Activated naive CD8-positive, alpha-beta T cell treated with anti-CD3 and anti-CD28 coated beads, Interleukin-2, amount 50 U/mL, for 24 hours (primary cell): ENCODE measurements at regions not wholly inside any gene's neighbourhood (a gene's known extent, or its start where the extent isn't known, plus 50 kb on each side); places are given as distances from the start of the nearest gene placed in this dataset.
"Not testable (repeated sequence)": the region's sequence is repeated elsewhere in the genome, so short reads cannot be mapped to it uniquely, and the experiment has no call there.

Experiments used
- ATAC-seq: fragments of 150-1000 bp; cut with Tn5 transposase; one replicate; pipeline ENCODE4 v1.10.0; 2021
- DNase-seq: peaks from one replicate; pipeline ENCODE4 v3.0.0; 2021
- H3K27ac Mint-ChIP-seq: one replicate; pipeline ENCODE4 v1.8.0; 2021; ENCODE audit warnings: mild to moderate bottlenecking, mixed read lengths
- H3K27me3 Mint-ChIP-seq: one replicate; pipeline ENCODE4 v1.8.0; 2021; ENCODE audit warnings: mixed read lengths
- H3K36me3 Mint-ChIP-seq: one replicate; pipeline ENCODE4 v1.8.0; 2021; ENCODE audit warnings: low read depth, mixed read lengths
- H3K4me1 Mint-ChIP-seq: one replicate; pipeline ENCODE4 v1.8.0; 2021; ENCODE audit warnings: mixed read lengths
- H3K4me3 Mint-ChIP-seq: one replicate; pipeline ENCODE4 v1.8.0; 2021; ENCODE audit warnings: mild to moderate bottlenecking, moderate library complexity, mixed read lengths
- H3K9me3 Mint-ChIP-seq: one replicate; pipeline ENCODE4 v1.8.0; 2021; ENCODE audit warnings: mixed read lengths

DNA sequence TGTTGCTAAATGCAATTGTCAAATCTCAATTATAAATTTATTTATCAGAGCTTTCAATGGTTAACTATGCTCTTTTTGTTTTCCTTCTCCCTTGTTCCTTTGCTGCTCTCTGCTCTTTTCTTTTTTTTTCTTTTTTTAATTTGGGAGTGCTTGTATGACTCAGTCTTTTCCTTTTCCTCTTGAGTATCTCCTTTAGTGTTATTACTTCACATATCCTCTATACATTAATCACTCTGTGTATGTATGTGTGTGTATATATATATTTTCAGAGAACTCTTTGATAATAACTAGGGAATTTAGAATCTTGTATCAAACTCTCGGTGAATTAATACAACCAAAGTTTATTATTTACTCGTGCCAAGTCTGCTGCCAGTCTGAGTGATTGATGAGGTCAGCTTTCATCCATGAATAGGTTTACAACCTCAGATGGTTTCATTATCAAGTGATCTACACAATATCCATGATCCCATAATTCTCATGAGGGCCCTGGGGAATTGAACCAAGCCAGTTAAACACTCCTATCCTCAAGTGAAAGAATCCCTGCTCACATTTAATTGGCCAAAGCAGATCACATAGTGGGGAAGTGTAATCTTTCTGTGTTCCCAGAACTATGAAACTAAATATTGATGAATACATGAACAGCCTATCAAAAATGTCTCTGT is 743.4 kb upstream of the CNTN5 start:
- Mint-ChIP-seq H3K4me3 (no peak overlapping the region), H3K9me3 (no peaks in the 10 kb centered on the region), H3K4me1 (no peaks in the 10 kb centered on the region), H3K27ac (no peak overlapping the region), H3K36me3 (no peaks in the 10 kb centered on the region), H3K27me3 (no peaks in the 10 kb centered on the region)
- ATAC-seq = no peak
- no peak for DNase-seq

DNA sequence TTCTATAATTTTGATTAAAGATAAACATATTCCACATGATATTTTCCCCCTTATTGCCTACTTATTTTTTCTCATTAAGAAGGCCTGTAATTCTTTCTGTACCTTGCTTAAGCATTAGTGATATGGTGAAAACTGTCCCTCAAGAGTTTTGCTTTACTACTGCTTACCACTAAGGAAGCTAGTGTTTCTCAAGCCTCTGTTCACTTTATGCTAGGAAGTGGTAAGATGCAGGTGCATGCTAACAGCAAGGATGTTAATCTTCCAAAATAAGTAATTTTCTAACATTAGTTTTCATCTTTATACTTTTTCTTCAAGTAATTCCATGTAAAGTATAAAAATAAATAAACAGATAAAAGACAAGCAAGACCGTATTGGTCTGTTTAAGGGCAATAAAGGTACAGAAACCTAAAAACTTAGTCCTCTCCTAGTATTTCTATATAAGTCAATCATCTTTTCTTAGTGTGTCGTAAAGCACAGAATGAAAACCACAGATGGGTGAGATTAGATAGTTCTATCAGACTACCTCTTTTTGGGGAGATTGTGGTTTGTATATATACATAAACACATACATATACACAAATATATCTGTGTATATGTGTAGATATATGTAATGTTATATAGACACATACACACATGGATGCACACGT is 731.0 kb upstream of the CNTN5 start:
- Mint-ChIP-seq H3K27me3 (no peaks in the 10 kb centered on the region), H3K36me3 (no peaks in the 10 kb centered on the region), H3K4me1 (no peaks in the 10 kb centered on the region), H3K4me3 (no peak overlapping the region), H3K9me3 (peaks cover 13% of the 10 kb centered on the region), H3K27ac (no peak overlapping the region)
- DNase-seq (no peak), ATAC-seq (no peak)

DNA sequence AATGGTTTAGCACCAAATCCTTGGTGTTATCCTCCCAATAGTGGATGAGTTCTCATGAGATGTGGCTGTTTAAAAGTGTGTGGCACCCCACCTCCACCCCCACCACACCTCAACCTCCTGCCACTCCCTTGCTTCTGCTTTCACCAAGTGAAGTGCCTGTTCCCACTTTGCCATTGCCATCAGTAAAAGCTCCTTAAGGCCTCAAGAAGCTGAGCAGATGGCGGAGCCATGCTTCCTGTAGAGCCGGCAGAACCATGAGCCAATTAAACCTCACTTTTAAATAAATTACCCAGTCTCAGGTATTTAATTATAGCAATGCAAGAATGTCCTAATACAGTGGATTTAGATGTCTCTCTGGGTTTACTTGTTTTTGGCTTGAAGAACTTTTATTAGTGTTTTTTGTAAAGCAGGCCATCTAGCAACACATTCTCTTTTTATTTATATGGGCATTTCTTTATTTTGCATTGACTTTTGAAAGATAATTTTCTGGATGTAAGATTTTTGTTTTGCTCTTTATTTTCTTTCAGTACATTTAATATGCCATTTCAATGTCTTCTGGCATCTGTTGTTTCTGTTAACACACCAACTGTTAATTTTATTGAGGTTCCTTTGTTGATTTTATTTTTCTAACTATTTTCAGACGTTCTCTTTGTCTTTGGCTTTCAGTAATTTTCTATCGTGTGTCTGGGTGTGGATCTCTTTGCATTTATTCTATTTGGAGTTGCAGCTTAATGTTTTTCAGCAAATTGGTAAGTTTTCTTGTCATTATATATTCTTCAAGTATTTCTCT is 724.5 kb upstream of the CNTN5 start:
- Mint-ChIP-seq H3K4me1 (peaks cover 3% of the 10 kb centered on the region), H3K27me3 (no peaks in the 10 kb centered on the region), H3K9me3 (peaks cover 9% of the 10 kb centered on the region), H3K4me3 (no peak overlapping the region), H3K27ac (no peak overlapping the region), H3K36me3 (no peaks in the 10 kb centered on the region)
- ATAC-seq (no peak), DNase-seq (no peak)

DNA sequence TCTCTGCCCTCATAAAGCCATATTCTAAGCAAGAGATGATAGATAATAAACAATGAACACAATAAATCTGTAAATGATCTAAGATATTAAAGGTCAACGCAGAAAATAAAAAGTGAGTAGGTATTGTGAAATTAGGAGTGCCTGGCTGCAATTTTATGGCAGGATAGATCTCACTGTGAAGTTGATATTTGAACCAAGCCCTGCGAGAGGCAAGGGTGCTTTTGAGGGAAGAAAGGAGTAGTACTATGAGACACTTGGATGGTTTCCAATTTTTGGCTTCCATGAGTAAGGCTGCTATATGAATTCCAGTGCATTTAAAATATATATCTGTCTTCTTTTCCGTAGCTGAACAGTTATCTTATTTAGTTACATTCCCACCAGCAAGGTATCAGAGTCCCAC is 720.0 kb upstream of the CNTN5 start:
- Mint-ChIP-seq H3K27me3 (no peaks in the 10 kb centered on the region), H3K4me3 (no peak overlapping the region), H3K27ac (no peak overlapping the region), H3K36me3 (no peaks in the 10 kb centered on the region), H3K9me3 (peaks cover 8% of the 10 kb centered on the region), H3K4me1 (peaks cover 3% of the 10 kb centered on the region)
- no peak for DNase-seq
- ATAC-seq = no peak

DNA sequence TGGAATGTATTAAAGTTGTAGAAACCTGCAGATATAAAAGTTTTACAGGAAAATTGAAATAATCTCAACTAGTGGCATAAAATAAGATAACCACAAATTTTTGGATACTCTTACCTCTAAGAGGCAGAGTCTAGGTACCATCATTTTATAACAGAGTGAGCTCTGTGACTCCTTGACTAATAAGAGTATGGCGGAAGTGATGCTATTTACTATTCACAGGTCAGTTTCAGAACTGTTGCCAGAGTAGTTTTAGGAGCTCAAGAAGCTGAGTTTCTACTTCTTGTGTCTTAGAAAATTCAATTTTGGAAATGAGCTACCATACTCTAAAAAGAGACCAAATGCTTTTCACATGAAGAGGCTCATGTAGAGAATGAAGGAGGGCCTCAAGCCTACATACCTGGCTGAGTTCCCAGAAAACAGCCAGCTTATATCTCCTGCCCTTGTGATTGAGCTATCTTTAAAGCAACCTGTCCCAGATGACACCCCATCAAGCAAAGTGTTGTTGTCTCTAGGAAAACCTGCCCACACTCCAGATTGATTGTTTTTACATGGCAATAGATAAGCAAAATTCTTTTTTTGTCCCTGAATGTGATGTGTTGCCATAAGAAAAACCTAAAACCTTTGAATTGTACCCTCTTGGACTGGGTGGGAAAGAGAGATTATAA is 712.8 kb upstream of the CNTN5 start:
- H3K27ac Mint-ChIP-seq = no peak overlapping the region
- ATAC-seq = no peak
- H3K4me1 Mint-ChIP-seq = no peaks in the 10 kb centered on the region
- no peaks in the 10 kb centered on the region for H3K27me3 Mint-ChIP-seq
- peaks cover 3% of the 10 kb centered on the region for H3K9me3 Mint-ChIP-seq
- no peaks in the 10 kb centered on the region for H3K36me3 Mint-ChIP-seq
- no peak overlapping the region for H3K4me3 Mint-ChIP-seq
- no peak for DNase-seq

DNA sequence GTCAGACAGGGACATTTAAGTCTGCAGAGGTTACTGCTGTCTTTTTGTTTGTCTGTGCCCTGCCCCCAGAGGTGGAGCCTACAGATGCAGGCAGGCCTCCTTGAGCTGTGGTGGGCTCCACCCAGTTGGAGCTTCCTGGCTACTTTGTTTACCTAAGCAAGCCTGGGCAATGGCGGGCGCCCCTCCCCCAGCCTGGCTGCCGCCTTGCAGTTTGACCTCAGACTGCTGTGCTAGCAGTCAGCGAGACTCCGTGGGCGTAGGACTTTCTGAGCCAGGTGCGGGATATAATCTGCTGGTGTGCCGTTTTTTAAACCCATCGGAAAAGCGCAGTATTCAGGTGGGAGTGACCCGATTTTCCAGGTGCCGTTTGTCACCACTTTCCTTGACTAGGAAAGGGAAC is 690.4 kb upstream of the CNTN5 start:
- not testable (repeated sequence) for H3K36me3 Mint-ChIP-seq, H3K9me3 Mint-ChIP-seq, H3K27me3 Mint-ChIP-seq, ATAC-seq, H3K4me3 Mint-ChIP-seq, H3K4me1 Mint-ChIP-seq, H3K27ac Mint-ChIP-seq, DNase-seq

DNA sequence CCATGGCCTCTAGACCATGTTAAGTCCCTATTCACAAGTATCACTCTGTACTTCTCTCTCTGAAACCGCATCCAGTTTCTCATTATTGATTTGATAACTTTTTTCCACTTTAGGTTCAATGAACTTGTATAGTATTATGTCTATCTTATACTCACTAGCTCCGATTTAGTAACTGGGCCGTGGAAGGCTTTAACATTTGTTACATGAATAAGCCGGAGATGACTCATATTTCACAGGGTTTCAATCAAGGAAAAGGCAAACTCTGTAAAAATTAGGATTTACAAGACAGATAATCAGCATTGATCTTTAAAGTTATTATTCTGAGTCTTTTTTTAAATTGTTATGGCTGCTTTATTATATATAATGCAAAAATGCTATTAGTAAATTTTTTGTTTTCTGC is 662.2 kb upstream of the CNTN5 start:
- Mint-ChIP-seq H3K4me3 (no peak overlapping the region), H3K4me1 (no peaks in the 10 kb centered on the region), H3K27me3 (no peaks in the 10 kb centered on the region), H3K27ac (no peak overlapping the region), H3K9me3 (peaks cover 10% of the 10 kb centered on the region), H3K36me3 (no peaks in the 10 kb centered on the region)
- DNase-seq (no peak), ATAC-seq (no peak)

DNA sequence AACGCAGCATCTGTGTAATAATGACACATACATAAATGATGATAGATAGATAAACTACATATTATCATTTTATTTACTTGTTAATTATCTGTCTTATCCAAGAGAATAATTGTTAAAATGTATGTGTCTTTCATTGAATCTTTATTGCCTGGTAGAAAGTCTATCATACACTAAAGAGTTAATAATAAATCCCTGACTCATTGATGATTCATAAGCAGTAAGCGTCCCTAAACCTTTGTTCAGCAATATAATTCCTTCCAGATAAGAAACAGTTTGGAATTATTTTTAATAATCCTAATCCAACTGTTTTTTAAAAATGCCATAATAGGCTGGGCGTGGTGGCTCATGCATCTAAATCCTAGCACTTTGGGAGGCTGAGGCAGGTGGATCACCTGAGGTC is 655.6 kb upstream of the CNTN5 start:
- DNase-seq = no peak
- Mint-ChIP-seq H3K4me3 (no peak overlapping the region), H3K4me1 (no peaks in the 10 kb centered on the region), H3K9me3 (no peaks in the 10 kb centered on the region), H3K36me3 (no peaks in the 10 kb centered on the region), H3K27ac (no peak overlapping the region), H3K27me3 (no peaks in the 10 kb centered on the region)
- no peak for ATAC-seq

DNA sequence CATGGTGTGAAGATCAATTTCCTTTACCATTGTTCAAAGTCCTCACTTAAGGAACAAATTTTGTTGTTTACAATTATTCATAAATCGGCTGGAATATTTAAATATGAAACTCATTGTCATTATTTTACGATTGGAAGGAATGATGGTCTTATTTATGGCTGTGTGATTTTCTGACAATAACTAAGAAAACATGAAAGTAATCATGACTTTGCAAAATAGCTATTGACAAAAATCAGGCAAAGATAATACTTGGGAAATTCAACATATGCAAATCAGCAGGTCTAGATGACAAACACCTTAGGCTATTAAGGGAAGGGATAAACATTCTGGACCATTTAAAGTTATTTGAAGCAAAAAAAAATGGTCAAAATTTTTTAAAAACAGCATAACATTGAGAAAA is 654.8 kb upstream of the CNTN5 start:
- Mint-ChIP-seq H3K36me3 (no peaks in the 10 kb centered on the region), H3K27ac (no peak overlapping the region), H3K4me3 (no peak overlapping the region), H3K4me1 (no peaks in the 10 kb centered on the region), H3K27me3 (no peaks in the 10 kb centered on the region), H3K9me3 (no peaks in the 10 kb centered on the region)
- no peak for DNase-seq
- no peak for ATAC-seq

DNA sequence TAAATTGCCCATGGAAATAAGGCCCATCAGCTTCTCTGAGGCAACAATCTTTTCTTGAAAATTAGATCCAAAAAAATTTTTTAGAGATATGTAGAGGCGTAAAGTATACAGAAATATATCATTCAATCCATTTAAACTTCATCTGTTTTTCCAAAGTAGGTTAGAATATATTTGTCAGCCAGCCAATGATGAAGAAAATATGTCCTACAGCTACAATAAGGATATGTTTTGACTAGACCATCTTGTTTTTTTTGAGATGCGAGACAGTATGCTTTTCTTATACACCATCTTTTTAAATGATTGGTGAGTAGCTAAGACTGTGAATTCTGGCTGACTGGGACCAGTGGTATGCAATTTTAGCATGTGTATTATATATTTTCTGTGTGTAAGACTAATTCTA is 630.4 kb upstream of the CNTN5 start:
- H3K4me1 Mint-ChIP-seq = no peaks in the 10 kb centered on the region
- no peak for ATAC-seq
- H3K4me3 Mint-ChIP-seq = no peak overlapping the region

DNA sequence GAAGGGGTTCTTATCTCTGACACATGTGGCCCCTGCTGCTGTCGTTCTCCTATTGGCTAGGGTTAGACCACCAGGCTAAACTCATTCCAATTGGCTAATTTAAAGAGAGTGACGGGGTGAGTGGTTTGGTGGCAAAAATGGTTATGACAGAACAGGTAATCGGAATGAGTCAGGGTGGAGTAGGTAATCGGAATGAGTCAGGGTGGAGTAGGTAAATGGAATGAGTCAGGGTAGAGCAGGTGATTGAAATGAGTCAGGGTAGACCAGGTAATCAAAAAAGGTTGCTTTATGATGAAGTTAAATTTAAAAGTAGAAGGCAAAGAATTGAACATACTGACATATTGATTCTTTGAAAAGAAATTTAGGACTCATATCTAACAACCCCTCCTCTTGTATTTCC is 626.2 kb upstream of the CNTN5 start:
- H3K9me3 Mint-ChIP-seq = peaks cover 17% of the 10 kb centered on the region

More for the DNA sequence above, 630.4 kb upstream of the CNTN5 start:
- Mint-ChIP-seq H3K9me3 (peaks cover 20% of the 10 kb centered on the region), H3K36me3 (no peaks in the 10 kb centered on the region), H3K27ac (no peak overlapping the region), H3K27me3 (no peaks in the 10 kb centered on the region)
- DNase-seq = no peak

DNA sequence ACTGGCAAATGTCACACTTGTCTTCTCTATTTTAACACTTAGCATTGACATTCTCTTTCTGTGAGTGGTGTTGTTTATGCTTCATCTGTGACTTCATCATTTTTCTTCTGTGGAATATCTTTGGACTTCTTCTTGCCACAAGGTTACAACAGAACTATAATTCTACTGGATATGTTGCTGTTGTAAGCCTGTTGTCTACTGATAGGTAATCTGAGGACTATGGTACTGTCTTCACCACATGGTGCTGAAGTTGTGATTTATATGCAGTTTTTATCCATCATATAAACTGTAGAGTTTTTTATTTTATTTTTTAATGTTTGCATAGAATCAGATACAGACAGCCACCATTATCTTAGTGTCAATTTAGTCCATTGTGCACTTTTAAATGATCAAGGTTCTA is 622.2 kb upstream of the CNTN5 start:
- Mint-ChIP-seq H3K9me3 (peaks cover 16% of the 10 kb centered on the region), H3K27me3 (no peaks in the 10 kb centered on the region), H3K4me3 (no peak overlapping the region), H3K4me1 (no peaks in the 10 kb centered on the region), H3K27ac (no peak overlapping the region), H3K36me3 (no peaks in the 10 kb centered on the region)
- DNase-seq = no peak
- no peak for ATAC-seq

More for the DNA sequence above, 626.2 kb upstream of the CNTN5 start:
- DNase-seq, H3K4me1 Mint-ChIP-seq, H3K36me3 Mint-ChIP-seq, H3K4me3 Mint-ChIP-seq, ATAC-seq, H3K27ac Mint-ChIP-seq, H3K27me3 Mint-ChIP-seq: not testable (repeated sequence)

DNA sequence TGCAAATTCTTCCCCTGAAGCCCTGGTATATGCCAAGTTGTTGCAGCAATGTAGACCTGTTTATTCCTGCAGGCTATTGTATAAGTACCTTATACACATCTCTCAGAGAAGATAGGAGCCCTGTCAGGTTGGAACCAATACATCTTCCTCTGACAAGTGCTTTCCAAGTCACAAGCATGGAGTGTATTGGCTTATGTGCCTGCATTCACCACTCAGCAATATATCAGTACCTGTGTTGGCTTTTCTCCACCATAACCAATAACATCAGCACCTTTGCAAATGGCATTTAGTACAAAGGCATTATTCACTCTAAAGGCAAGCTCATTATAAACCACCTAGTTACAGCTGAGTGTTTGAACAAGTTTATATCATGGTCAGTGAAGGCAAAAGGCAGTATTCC is 611.7 kb upstream of the CNTN5 start:
- no peaks in the 10 kb centered on the region for H3K36me3 Mint-ChIP-seq
- H3K9me3 Mint-ChIP-seq = no peaks in the 10 kb centered on the region
- H3K4me3 Mint-ChIP-seq = no peak overlapping the region
- no peaks in the 10 kb centered on the region for H3K4me1 Mint-ChIP-seq
- H3K27me3 Mint-ChIP-seq = no peaks in the 10 kb centered on the region
- ATAC-seq (no peak), DNase-seq (no peak)
- H3K27ac Mint-ChIP-seq = no peak overlapping the region

DNA sequence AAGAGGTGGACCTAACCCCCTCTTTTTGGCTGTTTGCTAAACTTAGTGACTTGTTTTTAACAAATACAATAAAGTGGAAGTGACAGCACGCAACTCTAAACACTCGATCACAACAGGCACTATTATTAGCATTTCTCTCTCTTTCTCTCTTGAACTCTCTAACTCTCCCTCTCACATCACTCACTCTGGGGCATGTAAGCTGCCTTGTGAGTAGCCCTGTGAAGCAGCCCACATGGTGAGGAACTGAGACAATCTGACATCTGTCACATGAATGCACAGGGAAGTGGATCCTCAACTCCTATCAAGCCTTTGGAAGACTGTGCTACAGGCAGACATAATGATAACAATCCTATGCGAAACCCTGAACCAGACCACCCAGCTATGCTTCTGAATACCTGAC is 609.0 kb upstream of the CNTN5 start:
- Mint-ChIP-seq H3K4me3 (no peak overlapping the region), H3K36me3 (no peaks in the 10 kb centered on the region), H3K27me3 (no peaks in the 10 kb centered on the region), H3K9me3 (no peaks in the 10 kb centered on the region), H3K27ac (no peak overlapping the region), H3K4me1 (no peaks in the 10 kb centered on the region)
- DNase-seq (no peak), ATAC-seq (no peak)
